HepG2 (cell line): ENCODE measurements at regions not wholly inside any gene's neighbourhood (a gene's known extent, or its start where the extent isn't known, plus 50 kb on each side); places are given as distances from the start of the nearest gene placed in this dataset.
A peak's percentile ranks its signal among the peaks of the same experiment; 100 is the strongest.

ENCODE experiments used
- ADNP ChIP-seq: sonication (generic); formaldehyde crosslinking; IDR thresholded peaks from 2 replicates; pipeline ENCODE4 v1.4.0; 2020; ENCODE audit warnings: missing genetic modification reagents
- CAMTA2 ChIP-seq: sonication (generic); formaldehyde crosslinking; IDR thresholded peaks from 2 replicates; pipeline ENCODE4 v1.4.0; 2020; ENCODE audit warnings: mild to moderate bottlenecking, missing genetic modification reagents, borderline replicate concordance
- FLYWCH1 ChIP-seq: sonication (generic); formaldehyde crosslinking; IDR thresholded peaks from 2 replicates; pipeline ENCODE4 v1.8.1; 2023; ENCODE audit warnings: mild to moderate bottlenecking, missing genetic modification reagents
- FOXA1 ChIP-seq, 2 experiments: fragments of 450-650 bp in 1 of 2; sonication (generic) in 1 of 2; formaldehyde crosslinking in 1 of 2; IDR thresholded peaks; 2 replicates each; pipeline versions ENCODE4 v1.4.0 to v1.6.1; 2016 to 2020; ENCODE audit warnings: missing genetic modification reagents in 1 of 2
- HBP1 ChIP-seq: IDR thresholded peaks from 2 replicates; pipeline ENCODE4 v1.6.1; 2016; ENCODE audit warnings: low read depth, control low read depth
- MAX ChIP-seq: IDR thresholded peaks from 2 replicates; pipeline ENCODE4 v1.6.1; 2012; ENCODE audit warnings: inconsistent platforms
- MBNL3 ChIP-seq: fragments of 250-450 bp; sonication (Bioruptor Pico); conservative IDR thresholded peaks from 2 replicates; pipeline ENCODE4 v1.8.0; 2022; ENCODE audit warnings: mild to moderate bottlenecking, inconsistent platforms
- PBX2 ChIP-seq: IDR thresholded peaks from 2 replicates; pipeline ENCODE4 v1.6.1; 2016; ENCODE audit warnings: control low read depth
- SNAPC2 ChIP-seq: sonication (generic); formaldehyde crosslinking; IDR thresholded peaks from 2 replicates; pipeline ENCODE4 v1.8.1; 2022; ENCODE audit warnings: mild to moderate bottlenecking, missing genetic modification reagents
- TFDP2 ChIP-seq: sonication (generic); formaldehyde crosslinking; IDR thresholded peaks from 2 replicates; pipeline ENCODE4 v1.4.0; 2020; ENCODE audit warnings: missing genetic modification reagents
- TOPORS ChIP-seq: sonication (generic); formaldehyde crosslinking; IDR thresholded peaks from 2 replicates; pipeline ENCODE4 v1.8.0; 2023; ENCODE audit warnings: mild to moderate bottlenecking, missing genetic modification reagents
- ZBTB46 ChIP-seq: sonication (generic); formaldehyde crosslinking; IDR thresholded peaks from 2 replicates; pipeline ENCODE4 v1.4.0; 2020; ENCODE audit warnings: mild to moderate bottlenecking, missing genetic modification reagents, borderline replicate concordance
- ZFP82 ChIP-seq: sonication (generic); formaldehyde crosslinking; IDR thresholded peaks from 2 replicates; pipeline ENCODE4 v1.5.1; 2020; ENCODE audit warnings: mild to moderate bottlenecking, missing genetic modification reagents, borderline replicate concordance
- ZNF382 ChIP-seq: sonication (generic); formaldehyde crosslinking; IDR thresholded peaks from 2 replicates; pipeline ENCODE4 v1.5.0; 2020; ENCODE audit warnings: missing genetic modification reagents, mild to moderate bottlenecking, borderline replicate concordance
- ZNF432 ChIP-seq: sonication (generic); formaldehyde crosslinking; IDR thresholded peaks from 2 replicates; pipeline ENCODE4 v1.5.0; 2020; ENCODE audit warnings: missing genetic modification reagents, mild to moderate bottlenecking, borderline replicate concordance
- ZNF577 ChIP-seq: sonication (generic); formaldehyde crosslinking; IDR thresholded peaks from 2 replicates; pipeline ENCODE4 v1.4.0; 2020; ENCODE audit warnings: mild to moderate bottlenecking, low read depth, missing genetic modification reagents, borderline replicate concordance
- ZNF605 ChIP-seq: sonication (generic); formaldehyde crosslinking; IDR thresholded peaks from 2 replicates; pipeline ENCODE4 v1.8.0; 2022; ENCODE audit warnings: mild to moderate bottlenecking, missing genetic modification reagents
- ZNF670 ChIP-seq: sonication (generic); formaldehyde crosslinking; IDR thresholded peaks from 2 replicates; pipeline ENCODE4 v1.8.0; 2022; ENCODE audit warnings: mild to moderate bottlenecking, missing genetic modification reagents, borderline replicate concordance
- ZNF800 ChIP-seq: sonication (generic); formaldehyde crosslinking; IDR thresholded peaks from 2 replicates; pipeline ENCODE4 v1.4.0; 2020; ENCODE audit warnings: missing genetic modification reagents
- ZSCAN30 ChIP-seq: sonication (generic); formaldehyde crosslinking; IDR thresholded peaks from 2 replicates; pipeline ENCODE4 v1.5.0; 2020; ENCODE audit warnings: mild to moderate bottlenecking, missing genetic modification reagents
- ZXDC ChIP-seq: sonication (generic); formaldehyde crosslinking; IDR thresholded peaks from 2 replicates; pipeline ENCODE4 v1.5.0; 2020; ENCODE audit warnings: mild to moderate bottlenecking, missing genetic modification reagents

GRCh38 chrX:20397587-20397986, 130.9 kb upstream of the RPS6KA3 start (continued):
- no peak for TF ChIP-seq ZXDC (CRISPR knock-in tag)
- TF ChIP-seq CAMTA2 = no peak
- no peak for TF ChIP-seq MAX
- no peak for TF ChIP-seq ZBTB46
- TF ChIP-seq MBNL3 (CRISPR knock-in tag) = no peak
- no peak for TF ChIP-seq TOPORS (CRISPR knock-in tag)
- TF ChIP-seq ZNF432 = no peak
- TF ChIP-seq ZNF382 (CRISPR knock-in tag) = no peak
- TF ChIP-seq SNAPC2 = no peak
- TF ChIP-seq ZNF605 (CRISPR knock-in tag) = no peak
- no peak for TF ChIP-seq ZSCAN30 (CRISPR knock-in tag)
- TF ChIP-seq PBX2 (CRISPR knock-in tag) = no peak
- TF ChIP-seq TFDP2 (CRISPR knock-in tag) = no peak
- TF ChIP-seq ZNF800 (CRISPR knock-in tag) = no peak
- no peak for TF ChIP-seq ZFP82
- no peak for TF ChIP-seq ZNF577 (CRISPR knock-in tag)
- no peak for TF ChIP-seq ADNP
- TF ChIP-seq ZNF670 = no peak
- no peak for TF ChIP-seq HBP1 (CRISPR knock-in tag)
- TF ChIP-seq FOXA1 (IDR thresholded peaks at IDR 0.05) = no peak
- TF ChIP-seq FOXA1 (CRISPR knock-in tag; IDR thresholded peaks at IDR 0.05) = peak; percentile 76
- TF ChIP-seq FLYWCH1 (CRISPR knock-in tag) = no peak
